AG09319 (cell line): ENCODE measurements at regions not wholly inside any gene's neighbourhood (a gene's known extent, or its start where the extent isn't known, plus 50 kb on each side); places are given as distances from the start of the nearest gene placed in this dataset.

ENCODE experiments used
- DNase-seq: peaks from one replicate; pipeline ENCODE4 v3.0.0-alpha.2; 2010; ENCODE audit warnings: low read depth; ENCODE audit errors: extremely low read depth
- TF ChIP-seq, protein P1 (sequence below): IDR thresholded peaks from 2 replicates; pipeline ENCODE4 v1.5.1; 2011; ENCODE audit warnings: low read depth, mild to moderate bottlenecking, inconsistent platforms, low read length, moderate library complexity

- TF ChIP-seq, protein P1, sequence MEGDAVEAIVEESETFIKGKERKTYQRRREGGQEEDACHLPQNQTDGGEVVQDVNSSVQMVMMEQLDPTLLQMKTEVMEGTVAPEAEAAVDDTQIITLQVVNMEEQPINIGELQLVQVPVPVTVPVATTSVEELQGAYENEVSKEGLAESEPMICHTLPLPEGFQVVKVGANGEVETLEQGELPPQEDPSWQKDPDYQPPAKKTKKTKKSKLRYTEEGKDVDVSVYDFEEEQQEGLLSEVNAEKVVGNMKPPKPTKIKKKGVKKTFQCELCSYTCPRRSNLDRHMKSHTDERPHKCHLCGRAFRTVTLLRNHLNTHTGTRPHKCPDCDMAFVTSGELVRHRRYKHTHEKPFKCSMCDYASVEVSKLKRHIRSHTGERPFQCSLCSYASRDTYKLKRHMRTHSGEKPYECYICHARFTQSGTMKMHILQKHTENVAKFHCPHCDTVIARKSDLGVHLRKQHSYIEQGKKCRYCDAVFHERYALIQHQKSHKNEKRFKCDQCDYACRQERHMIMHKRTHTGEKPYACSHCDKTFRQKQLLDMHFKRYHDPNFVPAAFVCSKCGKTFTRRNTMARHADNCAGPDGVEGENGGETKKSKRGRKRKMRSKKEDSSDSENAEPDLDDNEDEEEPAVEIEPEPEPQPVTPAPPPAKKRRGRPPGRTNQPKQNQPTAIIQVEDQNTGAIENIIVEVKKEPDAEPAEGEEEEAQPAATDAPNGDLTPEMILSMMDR = no peak
- DNase-seq = no peak
These were observed 438.4 kb downstream of the ADRA2A start for GRCh38 chr10:111515264-111515663.

DNA sequence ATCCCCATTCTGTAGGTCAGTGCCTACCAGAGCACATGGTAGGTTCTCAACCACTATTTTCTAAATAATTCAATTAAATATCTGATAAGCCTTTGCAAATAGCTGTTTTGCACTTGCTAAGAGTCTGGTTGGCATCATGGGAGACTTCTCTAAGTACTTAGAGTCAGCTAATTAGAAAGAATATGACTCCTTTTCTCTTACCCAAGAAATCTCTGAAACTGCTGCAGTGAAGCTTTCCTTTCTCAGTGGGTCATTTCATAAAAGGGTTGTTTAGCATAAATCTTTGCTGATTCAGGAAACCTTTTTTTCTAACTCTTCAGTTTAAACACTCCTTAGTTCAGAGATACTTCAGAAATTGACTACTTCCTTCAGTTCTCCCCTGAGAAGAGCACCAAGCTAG lies 438.9 kb downstream of the ADRA2A start:
- DNase-seq = no peak
- TF ChIP-seq, protein P1 = no peak

- TF ChIP-seq, protein P1 = no peak
These were observed 439.3 kb downstream of the ADRA2A start for GRCh38 chr10:111516144-111516543.

DNA sequence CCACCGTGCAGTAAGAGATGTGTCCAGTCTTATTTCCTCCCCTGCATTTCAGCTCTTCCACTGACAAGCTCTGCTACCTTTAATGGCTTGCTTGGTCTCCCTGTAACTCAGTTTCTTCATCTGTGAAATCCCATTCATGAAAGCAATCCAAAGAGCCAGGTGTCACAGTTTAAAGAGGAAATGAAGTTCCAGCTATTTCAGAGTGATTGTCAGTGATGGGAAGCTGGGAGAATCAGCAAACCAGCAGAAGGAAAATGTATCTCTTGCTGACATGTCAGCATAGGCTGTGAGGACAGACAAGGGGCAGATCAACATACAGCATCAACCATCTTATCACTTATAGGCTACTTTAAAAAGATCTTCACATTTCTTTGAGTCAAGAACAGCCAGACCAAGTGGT lies 445.3 kb downstream of the ADRA2A start:
- TF ChIP-seq, protein P1 = no peak
- DNase-seq = no peak

More at GRCh38 chr10:111516144-111516543, 439.3 kb downstream of the ADRA2A start:
- no peak for DNase-seq

DNA sequence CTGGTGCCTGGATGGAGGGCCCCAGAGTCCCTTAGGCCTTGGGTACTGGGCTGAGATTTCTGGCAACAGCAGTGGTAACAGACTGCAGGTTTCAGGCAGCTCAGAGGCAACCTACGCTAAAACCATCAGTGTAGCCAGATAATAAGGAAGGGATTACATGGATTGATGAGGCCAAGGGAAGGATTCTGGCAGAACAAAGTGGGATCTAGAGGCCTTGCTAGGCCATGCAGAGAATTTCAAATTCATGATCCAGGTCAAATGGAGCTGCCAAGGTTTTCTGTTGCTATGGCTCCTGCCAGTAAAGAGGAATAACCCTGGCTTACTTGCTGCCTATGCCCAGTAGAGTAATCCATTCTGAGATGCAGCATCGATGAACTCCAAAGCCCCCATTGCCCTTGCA lies 445.7 kb downstream of the ADRA2A start:
- DNase-seq = no peak
- TF ChIP-seq, protein P1 = no peak

DNA sequence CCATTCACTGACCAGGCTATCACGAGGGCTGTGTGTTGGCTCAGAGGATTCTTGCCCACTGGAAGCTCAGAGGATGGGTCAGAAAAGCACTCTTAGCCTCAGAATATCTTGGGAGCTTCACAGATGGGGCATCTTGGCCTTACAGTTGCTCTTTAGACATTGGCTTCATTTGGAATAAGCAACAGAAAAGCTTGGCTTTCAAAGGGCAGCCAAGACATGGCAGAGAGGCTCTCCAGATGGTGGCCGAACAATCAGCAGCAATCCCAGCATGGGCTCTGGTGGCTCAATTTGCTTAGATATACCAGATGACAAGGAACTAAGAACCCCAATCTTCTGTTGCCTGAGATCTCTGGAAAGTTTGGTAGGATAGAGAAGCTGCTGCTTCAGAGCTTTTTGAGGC lies 446.2 kb downstream of the ADRA2A start:
- DNase-seq = no peak
- TF ChIP-seq, protein P1 = no peak

GRCh38 chr10:111524134-111524533 lies 447.3 kb downstream of the ADRA2A start:
- TF ChIP-seq, protein P1 = no peak
- DNase-seq = no peak

DNA sequence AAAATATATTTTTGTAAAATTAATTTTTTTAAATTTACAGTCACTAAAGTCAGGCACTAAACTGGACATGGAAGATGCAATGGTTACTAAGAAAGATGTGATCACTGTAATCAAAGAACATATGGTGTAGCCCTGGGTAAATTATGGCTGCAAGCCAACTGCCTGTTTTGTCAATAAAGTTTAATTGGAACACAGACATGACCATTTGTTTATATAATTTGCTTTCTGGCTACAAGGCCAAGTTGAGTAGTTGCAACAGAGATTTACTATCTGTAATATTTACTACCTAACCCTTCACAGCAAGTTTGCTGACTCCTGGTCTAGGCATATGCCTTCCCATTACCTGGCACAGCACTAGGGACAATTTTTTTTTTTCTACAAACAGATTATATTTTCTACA lies 448.9 kb downstream of the ADRA2A start:
- DNase-seq = no peak
- TF ChIP-seq, protein P1 = no peak
